NOMO-1 (cell line): ENCODE measurements at regions not wholly inside any gene's neighbourhood (a gene's known extent, or its start where the extent isn't known, plus 50 kb on each side); places are given as distances from the start of the nearest gene placed in this dataset.
A peak's percentile ranks its signal among the peaks of the same experiment; 100 is the strongest.

ENCODE experiments used
- DNase-seq, 2 experiments: peaks; one replicate each; lab custom pipeline; 2025; ENCODE audit not compliant: unreplicated experiment in 2 of 2; lab: John Stamatoyannopoulos, UW

GRCh38 chr1:29912425-29912824 lies 676.1 kb downstream of the PTPRU start:
- peak in 1 of 2 experiments; percentile 26 for DNase-seq

DNA sequence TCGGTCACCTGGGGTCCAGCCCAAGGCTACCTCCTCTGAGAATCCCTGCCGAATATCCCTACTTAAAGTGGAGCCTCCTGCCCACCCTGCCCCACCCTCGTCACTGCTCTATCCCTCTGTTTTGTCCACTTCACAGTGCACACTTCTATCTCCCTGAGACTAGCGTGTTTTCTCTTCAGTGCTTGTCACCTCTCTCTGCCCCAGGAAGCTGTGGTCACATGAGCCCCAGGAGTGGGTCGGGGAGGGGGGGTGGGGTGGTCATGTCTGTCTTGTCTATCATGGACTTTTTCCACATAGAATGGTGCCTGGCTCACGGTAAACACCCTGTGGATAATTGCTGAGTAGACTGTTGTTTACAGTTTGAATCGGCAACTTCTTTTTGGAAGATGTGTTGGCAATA lies 673.6 kb downstream of the PTPRU start:
- no peak for DNase-seq

DNA sequence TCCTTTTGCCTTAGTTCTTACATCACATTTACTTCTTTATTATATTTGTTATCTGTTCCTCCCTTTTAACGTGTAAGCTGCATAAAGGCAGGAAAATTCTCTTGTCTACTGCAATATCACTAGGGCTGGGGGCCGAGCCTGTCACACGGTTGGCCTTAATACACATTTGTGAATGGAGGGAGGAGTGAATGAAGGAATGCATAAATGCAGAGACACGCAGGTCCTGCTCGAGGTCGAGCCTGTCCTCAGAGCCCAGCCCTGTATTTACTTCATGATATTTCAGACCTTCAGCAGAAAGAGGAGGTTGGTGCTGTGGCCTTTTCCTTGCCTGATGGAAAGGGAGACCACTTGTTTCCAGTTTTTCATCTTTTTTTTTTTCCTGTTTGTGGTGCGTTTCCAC lies 671.3 kb downstream of the PTPRU start:
- no peak for DNase-seq

DNA sequence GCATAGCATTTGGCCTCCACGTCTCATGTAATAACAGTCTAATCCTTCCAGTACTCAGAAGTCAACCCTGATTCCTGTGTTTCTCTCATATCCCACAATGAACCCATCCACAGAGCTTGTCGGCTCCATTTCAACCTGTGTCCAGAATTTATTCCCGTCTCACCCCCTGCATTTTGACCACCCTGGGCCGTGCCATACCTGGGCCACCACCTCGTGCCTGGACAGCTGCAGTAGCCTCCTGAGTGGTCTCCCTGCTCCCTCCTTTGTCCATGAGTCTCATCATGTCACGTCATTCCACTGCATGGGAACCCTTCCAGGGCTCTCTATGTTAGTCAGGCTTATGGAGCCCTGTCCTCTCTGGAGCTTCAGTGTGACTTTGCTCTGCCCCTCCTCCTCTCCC lies 670.6 kb downstream of the PTPRU start:
- no peak for DNase-seq

GRCh38 chr1:29903548-29904166 lies 667.3 kb downstream of the PTPRU start:
- no peak for DNase-seq

GRCh38 chr1:29901624-29902325 lies 665.5 kb downstream of the PTPRU start:
- DNase-seq, result no peak

GRCh38 chr1:29900712-29901111 lies 664.4 kb downstream of the PTPRU start:
- no peak for DNase-seq

- DNase-seq, result no peak
These were observed 663.9 kb downstream of the PTPRU start for GRCh38 chr1:29900104-29900679.

DNA sequence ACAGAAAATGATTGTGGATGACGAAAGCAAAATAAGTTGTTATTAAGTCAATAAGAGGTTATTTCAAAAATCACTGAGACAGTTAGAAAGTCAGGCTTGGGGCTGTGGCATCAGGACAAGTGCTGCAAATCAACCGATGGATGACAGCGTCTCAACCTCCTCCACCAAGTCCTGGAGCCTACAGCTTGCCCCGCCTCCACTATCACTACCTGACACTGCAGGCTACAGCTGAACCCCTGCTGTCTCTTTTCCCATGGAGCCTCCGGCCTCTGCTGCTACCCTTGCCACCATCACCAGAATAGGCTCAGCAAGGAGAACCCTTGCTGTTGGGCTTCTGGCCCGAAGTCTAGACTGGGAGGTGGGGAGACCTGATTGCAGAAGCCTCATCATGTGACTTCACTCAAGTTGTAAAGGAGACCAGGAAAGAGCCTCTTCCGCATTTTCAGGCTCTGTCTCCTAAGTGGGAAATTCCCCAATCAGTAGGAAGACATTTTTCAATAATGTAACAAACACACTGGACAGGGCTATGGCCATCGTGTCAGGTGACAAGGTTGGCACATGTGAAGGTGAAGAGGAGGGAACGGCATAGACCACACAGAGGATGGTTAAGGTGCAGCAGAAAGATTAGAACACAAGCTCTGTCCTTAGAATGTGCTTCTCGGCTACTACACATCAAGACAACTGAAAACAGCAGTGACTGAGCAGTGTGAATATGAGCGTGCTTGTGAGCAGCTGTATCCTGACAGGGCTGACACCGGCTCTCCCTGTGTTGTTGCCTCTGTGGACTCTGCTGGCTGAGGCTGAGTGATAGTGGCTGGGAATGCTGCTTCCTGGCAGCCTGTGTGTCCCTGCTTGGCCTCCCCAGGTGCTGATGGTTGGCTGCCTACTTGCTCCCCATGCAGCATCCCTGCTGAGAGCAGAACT lies 660.7 kb downstream of the PTPRU start:
- DNase-seq, result no peak

- DNase-seq, result no peak
These were observed 660.0 kb downstream of the PTPRU start for GRCh38 chr1:29896300-29896699.

DNA sequence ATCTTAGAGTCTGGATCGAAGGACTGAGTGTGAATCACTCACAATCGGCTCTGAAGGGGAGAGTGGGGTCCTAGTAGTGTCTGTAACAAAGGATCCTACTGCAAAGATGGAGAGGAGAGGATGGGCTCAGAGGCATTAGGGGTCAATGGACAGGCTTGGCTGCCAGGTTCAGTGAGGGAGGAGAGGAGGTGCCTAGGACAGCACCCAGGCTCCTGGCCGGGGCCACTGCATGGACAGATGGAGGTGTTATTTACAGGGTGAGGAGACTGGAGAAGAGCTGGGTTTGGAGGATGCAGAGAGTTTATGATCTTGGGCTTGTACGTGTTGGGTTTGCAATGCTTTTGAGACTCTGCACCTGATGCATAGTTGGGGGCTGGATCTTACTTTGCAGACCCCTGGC lies 658.9 kb downstream of the PTPRU start:
- DNase-seq, result no peak

DNA sequence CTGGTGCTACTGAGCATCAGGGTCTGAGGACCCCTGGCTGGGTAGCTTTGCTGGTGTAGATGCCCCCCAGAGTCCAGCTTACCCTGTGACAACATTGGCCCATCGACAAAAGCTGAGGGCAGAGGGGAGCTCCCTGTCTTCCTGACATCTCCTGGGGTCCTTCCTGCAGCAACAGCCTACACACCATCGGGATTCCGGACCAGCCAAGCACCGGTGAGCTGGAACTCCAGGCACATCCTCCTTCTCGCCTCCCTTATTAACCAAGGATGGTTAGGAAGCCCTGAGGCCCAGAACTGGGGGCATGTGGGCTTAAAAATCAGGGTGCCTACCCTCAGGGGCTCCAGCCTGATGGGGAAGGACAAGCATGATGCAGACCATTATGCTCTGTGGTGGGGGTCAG lies 658.0 kb downstream of the PTPRU start:
- no peak for DNase-seq

DNA sequence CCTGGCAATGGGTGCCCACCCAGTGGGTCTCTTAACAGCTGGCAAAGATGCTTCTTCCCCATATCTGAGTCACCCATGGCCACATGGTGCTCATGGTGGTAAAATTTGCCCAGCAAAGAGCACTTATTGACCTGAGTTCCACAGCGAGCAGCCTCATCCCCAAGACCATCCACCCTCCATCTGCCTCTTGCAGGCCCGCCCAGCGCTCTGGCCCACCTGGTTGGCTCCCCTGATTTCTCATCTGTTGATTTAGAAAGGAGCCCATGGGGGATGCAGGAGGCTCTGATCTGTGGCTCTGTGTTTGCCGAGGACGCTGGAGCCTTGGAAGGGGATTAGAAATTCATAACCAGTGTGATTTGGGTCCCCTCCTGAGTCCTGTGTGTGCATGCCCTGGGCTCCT lies 657.5 kb downstream of the PTPRU start:
- no peak for DNase-seq

DNA sequence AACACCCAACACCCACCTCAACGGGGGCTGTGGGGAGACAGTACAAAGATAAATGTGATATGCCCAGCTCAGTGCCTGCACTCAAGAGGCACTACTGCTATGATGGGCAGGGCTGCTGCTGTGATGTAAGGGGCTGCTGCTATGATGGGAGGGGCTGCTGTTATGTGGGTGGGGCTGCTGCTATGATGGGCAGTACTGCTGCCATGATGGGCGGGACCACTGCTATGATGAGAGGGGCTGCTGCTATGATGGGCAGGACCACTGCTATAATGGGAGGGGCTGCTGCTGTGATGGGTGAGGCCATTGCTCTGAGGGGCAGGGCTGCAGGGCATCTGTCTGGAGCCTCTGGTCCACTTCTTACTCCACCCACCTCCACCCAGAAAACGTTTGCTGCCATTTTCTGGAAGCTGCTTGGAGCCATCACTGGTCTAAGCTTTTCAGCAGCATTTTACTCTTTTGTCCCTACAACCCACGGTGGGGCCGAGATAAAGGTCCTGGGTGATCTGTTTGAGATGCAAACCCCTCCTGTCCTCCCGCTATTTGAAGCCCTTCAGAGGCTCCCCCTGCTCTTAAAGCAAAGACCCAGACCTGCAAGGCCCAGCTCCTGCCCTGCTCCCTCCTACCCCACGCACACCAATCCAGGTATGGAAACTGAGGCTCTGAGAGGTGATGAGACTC lies 656.9 kb downstream of the PTPRU start:
- no peak for DNase-seq

DNA sequence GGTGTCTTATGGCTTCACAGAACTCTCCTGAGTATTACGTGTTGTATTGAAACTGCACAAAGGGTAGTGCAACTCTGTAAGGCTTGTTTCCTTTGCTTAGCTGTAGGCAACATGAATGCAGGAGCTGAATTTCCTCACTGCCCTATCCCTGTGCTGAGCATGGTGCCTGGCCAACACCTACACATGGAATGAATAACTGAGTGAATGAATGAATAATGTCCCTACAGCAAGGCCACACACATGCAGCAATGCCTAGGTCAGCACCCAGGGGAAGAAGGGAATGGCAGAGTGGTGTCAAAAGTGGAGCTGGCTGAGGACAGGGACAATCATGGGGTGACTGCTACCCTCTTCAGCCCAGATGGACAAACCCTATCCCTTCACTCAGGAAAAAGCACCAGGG lies 655.9 kb downstream of the PTPRU start:
- DNase-seq, result no peak

DNA sequence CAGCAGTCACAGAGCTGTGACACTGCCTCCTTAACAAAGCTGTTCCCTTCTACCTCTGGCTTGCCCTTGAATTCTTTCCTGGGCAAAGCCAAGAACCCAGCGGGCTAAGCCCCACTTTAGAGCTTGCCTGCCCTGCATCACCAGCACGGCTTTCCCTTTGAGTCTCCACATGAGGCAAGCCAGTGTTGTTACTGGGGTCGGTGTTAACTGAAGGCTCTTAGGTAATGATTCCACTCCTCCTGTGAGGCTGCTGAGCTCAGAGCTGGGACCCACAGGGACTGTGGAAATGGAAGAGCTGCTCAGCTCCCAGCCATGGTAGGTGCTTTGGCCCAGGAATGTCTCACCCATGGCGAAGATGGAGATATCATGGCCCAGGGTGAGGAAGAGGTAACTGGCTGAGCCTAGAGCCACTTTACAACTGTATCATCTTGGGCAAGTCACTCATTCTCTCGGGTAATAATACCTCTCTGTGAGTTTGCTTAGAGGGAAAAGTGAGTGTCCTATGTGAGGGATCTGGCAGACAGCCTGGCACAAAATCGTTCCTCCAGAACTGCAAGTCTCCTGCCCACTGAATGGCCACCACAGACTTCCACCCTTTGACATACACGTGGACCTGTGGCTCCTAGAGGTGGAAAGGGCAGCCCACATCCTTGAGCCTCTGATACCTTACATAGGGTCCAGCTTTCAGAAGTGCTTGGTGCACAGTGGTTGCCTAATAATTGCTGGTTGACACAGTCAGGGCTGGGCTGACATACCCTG lies 654.1 kb downstream of the PTPRU start:
- DNase-seq, result no peak

GRCh38 chr1:29889776-29890175 lies 653.5 kb downstream of the PTPRU start:
- no peak for DNase-seq

DNA sequence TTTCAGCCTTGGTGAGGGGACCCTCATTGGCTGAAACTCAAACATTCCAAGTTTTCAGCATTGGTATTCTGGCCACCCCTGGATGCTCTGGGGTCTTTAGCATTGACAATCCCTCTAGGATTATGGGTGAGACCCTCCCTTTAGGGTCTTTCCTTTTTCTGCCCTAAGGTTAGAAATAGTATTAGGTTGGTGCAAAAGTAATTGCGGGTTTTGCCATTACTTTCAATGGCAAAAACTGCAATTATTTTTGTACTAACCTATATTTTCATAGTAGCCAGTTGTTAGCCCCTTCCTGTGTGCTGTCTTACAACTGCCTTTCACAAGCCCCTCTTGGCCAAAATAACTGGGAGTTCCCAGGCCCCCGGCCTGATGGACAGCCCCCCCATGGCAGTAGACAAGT lies 648.4 kb downstream of the PTPRU start:
- no peak for DNase-seq

GRCh38 chr1:29883986-29884385 lies 647.7 kb downstream of the PTPRU start:
- DNase-seq, result no peak

GRCh38 chr1:29883411-29883832 lies 647.1 kb downstream of the PTPRU start:
- DNase-seq, result no peak
